HEK293T (cell line): ENCODE measurements at regions not wholly inside any gene's neighbourhood (a gene's known extent, or its start where the extent isn't known, plus 50 kb on each side); places are given as distances from the start of the nearest gene placed in this dataset.

Experiments used
- CTCF ChIA-PET: fragments of 350-600 bp; formaldehyde crosslinking; extraction: SDS; loops from one replicate; lab custom pipeline; 2021; ENCODE audit warnings: antibody characterized with exemption, inconsistent platforms; lab: Yijun Ruan, JAX
- POLR2A ChIA-PET: fragments of 350-600 bp; formaldehyde crosslinking; extraction: SDS; loops from one replicate; lab custom pipeline; 2020; ENCODE audit warnings: antibody characterized with exemption, inconsistent platforms; lab: Yijun Ruan, JAX
- DNase-seq: peaks from one replicate; pipeline ENCODE4 v3.0.0; 2012; ENCODE audit warnings: mixed read lengths; ENCODE audit errors: extremely low spot score
- ARNT ChIP-seq: fragments of 450-650 bp; IDR thresholded peaks from 2 replicates; pipeline ENCODE4 v1.6.1; 2017; ENCODE audit warnings: mild to moderate bottlenecking
- BHLHE40 ChIP-seq: fragments of 450-650 bp; IDR thresholded peaks from 2 replicates; pipeline ENCODE4 v1.6.1; 2016; ENCODE audit warnings: mild to moderate bottlenecking, moderate library complexity, borderline replicate concordance
- CTBP1 ChIP-seq: fragments of 450-650 bp; IDR thresholded peaks from 2 replicates; pipeline ENCODE4 v1.6.1; 2016; ENCODE audit warnings: borderline replicate concordance
- ELF4 ChIP-seq: fragments of 450-650 bp; IDR thresholded peaks from 2 replicates; pipeline ENCODE4 v1.6.1; 2017; ENCODE audit warnings: antibody characterized with exemption
- FOXA1 ChIP-seq: fragments of 450-650 bp; IDR thresholded peaks from 2 replicates; pipeline ENCODE4 v1.6.1; 2016; ENCODE audit warnings: mild to moderate bottlenecking
- FOXK2 ChIP-seq: fragments of 450-650 bp; IDR thresholded peaks from 2 replicates; pipeline ENCODE4 v1.6.1; 2016; ENCODE audit warnings: mild to moderate bottlenecking
- FOXM1 ChIP-seq: fragments of 450-650 bp; IDR thresholded peaks from 2 replicates; pipeline ENCODE4 v1.6.1; 2017; ENCODE audit warnings: mild to moderate bottlenecking, borderline replicate concordance
- HDGF ChIP-seq: fragments of 450-650 bp; IDR thresholded peaks from 2 replicates; pipeline ENCODE4 v1.6.1; 2017; ENCODE audit warnings: antibody characterized with exemption, borderline replicate concordance
- L3MBTL2 ChIP-seq: fragments of 450-650 bp; conservative IDR thresholded peaks from 2 replicates; pipeline ENCODE4 v1.6.1; 2016; ENCODE audit warnings: mild to moderate bottlenecking
- LEF1 ChIP-seq: fragments of 450-650 bp; IDR thresholded peaks from 2 replicates; pipeline ENCODE4 v1.6.1; 2017; ENCODE audit warnings: mild to moderate bottlenecking, borderline replicate concordance
- NFRKB ChIP-seq: fragments of 450-650 bp; IDR thresholded peaks from 2 replicates; pipeline ENCODE4 v1.6.1; 2016; ENCODE audit warnings: mild to moderate bottlenecking, moderate library complexity
- SP1 ChIP-seq: fragments of 450-650 bp; IDR thresholded peaks from 2 replicates; pipeline ENCODE4 v1.6.1; 2017
- SUZ12 ChIP-seq: fragments of 450-650 bp; IDR thresholded peaks from 2 replicates; pipeline ENCODE4 v1.6.1; 2016; ENCODE audit warnings: mild to moderate bottlenecking
- TARDBP ChIP-seq: fragments of 450-650 bp; IDR thresholded peaks from 2 replicates; pipeline ENCODE4 v1.6.1; 2016
- ZNF384 ChIP-seq: fragments of 450-650 bp; IDR thresholded peaks from 2 replicates; pipeline ENCODE4 v1.6.1; 2016
- TF ChIP-seq, protein P1 (sequence below): fragments of 450-650 bp; IDR thresholded peaks from 2 replicates; pipeline ENCODE4 v1.6.1; 2016

- CTCF ChIA-PET: no interaction called here
- TF ChIP-seq HDGF (no peak), TARDBP (no peak), SP1 (no peak), NFRKB (no peak), BHLHE40 (no peak)
- POLR2A ChIA-PET: no interaction called here
- DNase-seq: no peak
Measured at GRCh38 chr10:9992661-9993060, 1025.0 kb upstream of the CELF2 start.

- TF ChIP-seq FOXA1 (no peak), ZNF384 (no peak), BHLHE40 (no peak), FOXM1 (no peak), CTBP1 (no peak), HDGF (no peak), FOXK2 (no peak), L3MBTL2 (no peak), TARDBP (no peak), SP1 (no peak), ARNT (no peak), LEF1 (no peak), ELF4 (no peak), NFRKB (no peak), SUZ12 (no peak)
- TF ChIP-seq, protein P1, sequence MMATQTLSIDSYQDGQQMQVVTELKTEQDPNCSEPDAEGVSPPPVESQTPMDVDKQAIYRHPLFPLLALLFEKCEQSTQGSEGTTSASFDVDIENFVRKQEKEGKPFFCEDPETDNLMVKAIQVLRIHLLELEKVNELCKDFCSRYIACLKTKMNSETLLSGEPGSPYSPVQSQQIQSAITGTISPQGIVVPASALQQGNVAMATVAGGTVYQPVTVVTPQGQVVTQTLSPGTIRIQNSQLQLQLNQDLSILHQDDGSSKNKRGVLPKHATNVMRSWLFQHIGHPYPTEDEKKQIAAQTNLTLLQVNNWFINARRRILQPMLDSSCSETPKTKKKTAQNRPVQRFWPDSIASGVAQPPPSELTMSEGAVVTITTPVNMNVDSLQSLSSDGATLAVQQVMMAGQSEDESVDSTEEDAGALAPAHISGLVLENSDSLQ: no peak
- DNase-seq: no peak
- POLR2A ChIA-PET: no interaction called here
- CTCF ChIA-PET: no interaction called here
Measured at GRCh38 chr10:9994131-9994530, 1023.5 kb upstream of the CELF2 start.

DNA sequence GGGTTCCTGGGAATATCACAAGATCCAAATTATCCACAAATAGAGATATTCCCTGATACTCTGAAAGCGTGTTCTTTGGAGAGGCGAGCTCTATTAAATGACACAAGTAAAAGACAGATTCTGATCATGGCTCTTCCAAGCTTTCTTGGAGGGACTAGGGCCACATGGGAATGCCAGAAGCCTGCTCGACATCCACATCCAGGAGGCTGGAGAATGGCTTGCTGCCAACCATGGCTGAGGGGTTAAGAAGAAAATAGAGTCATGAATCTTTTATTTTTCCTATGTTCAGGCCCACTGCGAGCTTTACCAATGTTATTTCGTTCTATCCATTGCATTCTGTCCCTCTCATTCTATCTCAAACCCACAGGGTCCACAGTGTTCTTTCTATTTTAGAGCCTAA lies 1018.0 kb upstream of the CELF2 start:
- POLR2A ChIA-PET: no interaction called here
- no peak for TF ChIP-seq TARDBP
- no peak for TF ChIP-seq LEF1
- no peak for TF ChIP-seq CTBP1
- no peak for TF ChIP-seq HDGF
- CTCF ChIA-PET: no interaction called here
- no peak for DNase-seq

DNA sequence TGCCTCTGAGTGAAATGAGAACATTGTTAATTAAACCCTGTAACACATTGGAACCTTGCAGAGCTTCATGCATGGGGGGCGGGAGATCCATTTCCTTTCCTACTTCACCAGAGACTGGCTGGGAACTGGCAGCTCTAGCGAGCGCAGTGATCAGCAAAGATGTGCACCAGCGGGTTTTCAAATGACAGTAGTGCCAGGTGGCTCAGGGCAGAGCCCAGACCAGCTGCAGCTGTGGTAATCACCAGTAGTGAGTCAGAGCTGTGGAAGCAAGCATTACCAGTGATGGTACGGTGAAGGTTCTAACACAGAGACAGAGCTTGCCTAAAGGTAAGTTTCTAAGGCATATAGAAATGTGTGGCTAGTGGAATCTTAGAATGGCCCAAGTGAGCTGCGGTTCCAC lies 1009.7 kb upstream of the CELF2 start:
- DNase-seq: no peak
- POLR2A ChIA-PET: no interaction called here
- CTCF ChIA-PET: no interaction called here
- TF ChIP-seq ELF4: no peak
- no peak for TF ChIP-seq HDGF
- no peak for TF ChIP-seq ZNF384

- ChIA-PET CTCF (no interaction called here), POLR2A (no interaction called here)
- no peak for TF ChIP-seq NFRKB
- no peak for TF ChIP-seq TARDBP
- no peak for TF ChIP-seq ELF4
- TF ChIP-seq SP1: no peak
- TF ChIP-seq, protein P1: no peak
- TF ChIP-seq BHLHE40: no peak
Measured at GRCh38 chr10:10010397-10010796, 1007.3 kb upstream of the CELF2 start.

DNA sequence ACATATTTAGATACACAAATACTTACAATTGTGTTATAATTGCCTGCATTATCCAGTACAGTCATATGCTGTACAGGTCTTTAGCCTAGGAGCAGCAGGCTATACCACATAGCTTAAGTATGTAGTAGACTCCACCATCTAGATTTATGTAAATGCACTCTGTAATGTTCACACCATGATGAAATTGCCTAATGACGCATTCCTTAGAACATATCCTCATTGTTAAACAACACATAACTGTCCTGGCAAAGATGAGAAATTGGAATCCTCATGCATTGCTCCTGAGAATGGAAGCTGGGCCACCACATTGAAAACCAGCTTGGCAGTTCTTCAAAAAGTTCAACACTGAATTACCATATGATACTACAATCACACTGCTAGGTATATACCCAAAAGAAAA lies 1002.8 kb upstream of the CELF2 start:
- TF ChIP-seq ZNF384 (no peak), BHLHE40 (no peak), FOXA1 (no peak), ARNT (no peak), HDGF (no peak), ELF4 (no peak), FOXM1 (no peak), FOXK2 (no peak), NFRKB (no peak), SUZ12 (no peak), CTBP1 (no peak), SP1 (no peak), L3MBTL2 (no peak), LEF1 (no peak)
- TF ChIP-seq, protein P1: no peak

More at GRCh38 chr10:10010397-10010796, 1007.3 kb upstream of the CELF2 start:
- no peak for DNase-seq

DNA sequence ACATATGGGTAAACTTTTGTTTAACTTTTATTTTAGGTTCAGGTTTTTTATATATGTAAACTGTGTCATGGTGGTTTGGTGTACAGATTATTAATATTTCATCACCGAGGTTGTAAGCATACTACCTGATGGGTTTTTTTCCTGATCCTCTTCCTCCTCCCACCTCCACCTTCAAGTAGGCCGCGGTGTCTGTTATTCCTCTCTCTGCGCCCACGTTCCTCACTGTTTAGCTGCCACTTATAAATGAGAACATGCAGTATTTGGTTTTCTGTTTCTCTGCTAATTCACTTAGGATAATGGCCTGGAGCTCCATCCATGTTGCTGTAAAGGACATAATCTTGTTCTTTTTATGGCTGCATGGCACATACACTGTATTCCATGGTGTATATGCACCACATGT lies 1000.0 kb upstream of the CELF2 start:
- ChIA-PET CTCF (no interaction called here), POLR2A (no interaction called here)
- TF ChIP-seq L3MBTL2 (no peak), CTBP1 (no peak), TARDBP (no peak), SUZ12 (no peak), ZNF384 (no peak), SP1 (no peak), FOXK2 (no peak), FOXM1 (no peak)
- no peak for DNase-seq

More for the DNA sequence above, 1002.8 kb upstream of the CELF2 start:
- DNase-seq: no peak
- ChIA-PET POLR2A (no interaction called here), CTCF (no interaction called here)

GRCh38 chr10:10020945-10021344 lies 996.7 kb upstream of the CELF2 start:
- DNase-seq: no peak
- TF ChIP-seq SP1: no peak
- TF ChIP-seq TARDBP: no peak
- TF ChIP-seq FOXM1: no peak
- TF ChIP-seq FOXK2: no peak
- no peak for TF ChIP-seq FOXA1
- no peak for TF ChIP-seq ELF4
- TF ChIP-seq CTBP1: no peak
- POLR2A ChIA-PET: no interaction called here
- CTCF ChIA-PET: no interaction called here
